HCT116 (cell line): ENCODE measurements at regions not wholly inside any gene's neighbourhood (a gene's known extent, or its start where the extent isn't known, plus 50 kb on each side); places are given as distances from the start of the nearest gene placed in this dataset.

ENCODE experiments used
- FOSL1 ChIP-seq: IDR thresholded peaks from 2 replicates; pipeline ENCODE4 v1.6.1; 2012; ENCODE audit warnings: low read depth
- POLR2A ChIP-seq: IDR thresholded peaks from 2 replicates; pipeline ENCODE4 v1.7.0; 2011; ENCODE audit warnings: borderline replicate concordance; ENCODE audit not compliant: insufficient read depth, insufficient read length; ENCODE audit errors: extremely low read depth
- TF ChIP-seq, protein P1 (sequence below): IDR thresholded peaks from 2 replicates; pipeline ENCODE4 v1.6.1; 2012; ENCODE audit warnings: low read depth

DNA sequence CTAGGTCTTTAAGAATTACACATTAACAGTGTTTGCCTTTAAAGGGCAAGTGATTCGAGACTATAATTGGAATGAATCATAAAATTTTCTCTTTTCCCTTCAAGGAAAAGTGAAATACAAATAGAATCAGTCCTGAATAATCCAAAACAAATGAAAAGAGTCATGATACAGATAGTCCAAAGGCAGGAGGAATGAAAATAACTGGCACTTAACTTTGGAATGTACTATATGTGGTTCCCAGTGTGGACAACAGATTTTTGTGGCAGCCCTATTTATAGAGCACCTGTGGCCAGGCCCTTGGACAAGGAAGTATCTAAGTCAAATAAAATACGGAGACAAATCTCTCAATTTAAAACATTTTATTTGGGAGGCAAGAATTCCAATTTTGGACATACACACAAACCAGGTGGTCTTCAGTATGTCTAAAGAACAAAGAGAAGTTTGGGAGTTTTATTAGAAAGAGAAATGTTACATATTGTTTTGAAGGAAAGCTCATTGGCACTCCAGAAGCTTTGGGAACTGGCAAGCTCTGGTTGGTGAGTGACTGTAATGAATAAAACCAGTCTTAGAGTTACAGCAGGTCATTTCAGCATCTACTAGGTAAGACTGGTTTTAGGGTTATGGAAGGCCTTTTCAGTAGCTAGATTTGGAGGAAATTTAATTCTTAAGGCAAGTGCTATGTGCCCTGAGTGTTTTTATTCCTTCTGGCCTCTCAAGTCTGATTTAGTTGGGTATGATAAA lies 116.0 kb upstream of the PAM start:
- TF ChIP-seq, protein P1, sequence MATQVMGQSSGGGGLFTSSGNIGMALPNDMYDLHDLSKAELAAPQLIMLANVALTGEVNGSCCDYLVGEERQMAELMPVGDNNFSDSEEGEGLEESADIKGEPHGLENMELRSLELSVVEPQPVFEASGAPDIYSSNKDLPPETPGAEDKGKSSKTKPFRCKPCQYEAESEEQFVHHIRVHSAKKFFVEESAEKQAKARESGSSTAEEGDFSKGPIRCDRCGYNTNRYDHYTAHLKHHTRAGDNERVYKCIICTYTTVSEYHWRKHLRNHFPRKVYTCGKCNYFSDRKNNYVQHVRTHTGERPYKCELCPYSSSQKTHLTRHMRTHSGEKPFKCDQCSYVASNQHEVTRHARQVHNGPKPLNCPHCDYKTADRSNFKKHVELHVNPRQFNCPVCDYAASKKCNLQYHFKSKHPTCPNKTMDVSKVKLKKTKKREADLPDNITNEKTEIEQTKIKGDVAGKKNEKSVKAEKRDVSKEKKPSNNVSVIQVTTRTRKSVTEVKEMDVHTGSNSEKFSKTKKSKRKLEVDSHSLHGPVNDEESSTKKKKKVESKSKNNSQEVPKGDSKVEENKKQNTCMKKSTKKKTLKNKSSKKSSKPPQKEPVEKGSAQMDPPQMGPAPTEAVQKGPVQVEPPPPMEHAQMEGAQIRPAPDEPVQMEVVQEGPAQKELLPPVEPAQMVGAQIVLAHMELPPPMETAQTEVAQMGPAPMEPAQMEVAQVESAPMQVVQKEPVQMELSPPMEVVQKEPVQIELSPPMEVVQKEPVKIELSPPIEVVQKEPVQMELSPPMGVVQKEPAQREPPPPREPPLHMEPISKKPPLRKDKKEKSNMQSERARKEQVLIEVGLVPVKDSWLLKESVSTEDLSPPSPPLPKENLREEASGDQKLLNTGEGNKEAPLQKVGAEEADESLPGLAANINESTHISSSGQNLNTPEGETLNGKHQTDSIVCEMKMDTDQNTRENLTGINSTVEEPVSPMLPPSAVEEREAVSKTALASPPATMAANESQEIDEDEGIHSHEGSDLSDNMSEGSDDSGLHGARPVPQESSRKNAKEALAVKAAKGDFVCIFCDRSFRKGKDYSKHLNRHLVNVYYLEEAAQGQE: no peak
- no peak for TF ChIP-seq POLR2A
- TF ChIP-seq FOSL1: no peak
